ENCODE measurements at regions not wholly inside any gene's neighbourhood (a gene's known extent, or its start where the extent isn't known, plus 50 kb on each side); places are given as distances from the start of the nearest gene placed in this dataset.

DNA sequence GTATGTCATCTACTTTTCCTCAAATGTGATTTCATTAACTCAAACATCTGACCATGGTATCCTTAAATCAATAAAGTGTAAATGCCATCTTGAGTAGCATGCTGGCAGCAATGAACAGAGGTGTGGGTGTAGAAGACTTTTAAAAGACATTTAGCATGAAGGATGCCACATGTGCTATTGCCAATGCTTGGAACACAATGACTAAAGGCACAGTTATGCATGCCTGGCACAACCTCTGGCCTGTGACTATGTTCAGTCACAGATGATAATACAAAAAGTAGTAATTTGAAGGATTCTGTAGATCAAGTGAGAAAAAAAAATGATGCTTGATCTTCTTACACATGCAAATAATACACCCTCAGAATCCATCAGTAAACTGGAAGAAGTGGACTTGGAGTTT lies 938.9 kb upstream of the ADGRL4 start:
- FAIRE-seq (no peak), DNase-seq (no peak)
- Histone ChIP-seq H3K36me3 (ENCODE audit: control insufficient read depth in 2 of 3, insufficient read depth in 3 of 3, low read length in 3 of 3) (no peaks in the 10 kb centered on the region), H3K9ac (ENCODE audit: low read length in 3 of 3) (no peak overlapping the region), H3K27ac (ENCODE audit: low read depth in 2 of 2, low read length in 2 of 2) (no peak overlapping the region), H3K9me3 (ENCODE audit: control insufficient read depth in 2 of 3, insufficient read depth in 1 of 3, low read length in 3 of 3) (no peaks in the 10 kb centered on the region), H3K4me1 (ENCODE audit: control insufficient read depth in 2 of 3, insufficient read depth in 2 of 3, low read depth in 1 of 3, low read length in 3 of 3) (no peaks in the 10 kb centered on the region), H3K4me3 (ENCODE audit: low read length in 3 of 3) (no peak overlapping the region), H3K27me3 (ENCODE audit: control insufficient read depth, insufficient read depth, low read length) (no peaks in the 10 kb centered on the region)
- no peak for TF ChIP-seq CTCF (IDR thresholded peaks at IDR 0.05; ENCODE audit: borderline replicate concordance, extremely low read depth, insufficient read depth)
- intact Hi-C loops (cut with DNase I) = no loop called here

DNA sequence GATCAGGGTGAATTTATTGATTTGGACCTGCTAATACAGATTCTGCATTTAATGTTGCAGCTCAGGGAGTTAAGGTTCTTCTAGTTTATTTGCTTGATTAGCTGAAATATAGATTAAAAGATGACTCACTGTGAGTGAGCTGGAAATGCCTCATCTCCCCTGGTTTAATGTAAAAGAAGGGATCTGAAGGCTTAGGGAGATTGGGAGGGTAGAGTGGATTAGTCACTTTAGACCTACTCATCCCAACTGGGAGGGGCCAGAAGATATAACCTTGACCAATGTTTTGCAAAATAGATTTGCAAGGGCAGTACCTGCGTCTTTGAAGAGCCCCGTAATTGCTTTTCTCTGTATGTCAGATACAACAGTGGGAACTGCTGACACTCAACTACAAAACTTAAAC lies 922.8 kb upstream of the ADGRL4 start:
- no peak overlapping the region for H3K27ac ChIP-seq (ENCODE audit: low read depth in 2 of 2, low read length in 2 of 2)
- no peaks in the 10 kb centered on the region for H3K4me1 ChIP-seq (ENCODE audit: control insufficient read depth in 2 of 3, insufficient read depth in 2 of 3, low read depth in 1 of 3, low read length in 3 of 3)
- TF ChIP-seq CTCF (IDR thresholded peaks at IDR 0.05; ENCODE audit: borderline replicate concordance, extremely low read depth, insufficient read depth) = no peak
- peaks cover 0 to 3% (median 2%) of the 10 kb centered on the region in 3 donors for H3K9me3 ChIP-seq (ENCODE audit: control insufficient read depth in 2 of 3, insufficient read depth in 1 of 3, low read length in 3 of 3)
- H3K4me3 ChIP-seq (ENCODE audit: low read length in 3 of 3) = no peak overlapping the region
- DNase-seq (no peak), FAIRE-seq (no peak)
- H3K9ac ChIP-seq (ENCODE audit: low read length in 3 of 3) = no peak overlapping the region
- H3K27me3 ChIP-seq (ENCODE audit: control insufficient read depth, insufficient read depth, low read length) = no peaks in the 10 kb centered on the region
- no peaks in the 10 kb centered on the region for H3K36me3 ChIP-seq (ENCODE audit: control insufficient read depth in 2 of 3, insufficient read depth in 3 of 3, low read length in 3 of 3)
- intact Hi-C loops (cut with DNase I) = no loop called here

- intact Hi-C loops (cut with DNase I) = no loop called here
- no peak for DNase-seq
- H3K4me3 ChIP-seq (ENCODE audit: low read length in 3 of 3) = no peak overlapping the region
- H3K9ac ChIP-seq (ENCODE audit: low read length in 3 of 3) = no peak overlapping the region
- no peaks in the 10 kb centered on the region for H3K27me3 ChIP-seq (ENCODE audit: control insufficient read depth, insufficient read depth, low read length)
- H3K27ac ChIP-seq (ENCODE audit: low read depth in 2 of 2, low read length in 2 of 2) = no peak overlapping the region
- TF ChIP-seq CTCF (IDR thresholded peaks at IDR 0.05; ENCODE audit: borderline replicate concordance, extremely low read depth, insufficient read depth) = no peak
- H3K36me3 ChIP-seq (ENCODE audit: control insufficient read depth in 2 of 3, insufficient read depth in 3 of 3, low read length in 3 of 3) = no peaks in the 10 kb centered on the region
- FAIRE-seq = no peak
- H3K9me3 ChIP-seq (ENCODE audit: control insufficient read depth in 2 of 3, insufficient read depth in 1 of 3, low read length in 3 of 3) = peaks cover 0 to 3% (median 2%) of the 10 kb centered on the region in 3 donors
- H3K4me1 ChIP-seq (ENCODE audit: control insufficient read depth in 2 of 3, insufficient read depth in 2 of 3, low read depth in 1 of 3, low read length in 3 of 3) = no peaks in the 10 kb centered on the region
These were observed 922.4 kb upstream of the ADGRL4 start for GRCh38 chr1:79928901-79929300.

DNA sequence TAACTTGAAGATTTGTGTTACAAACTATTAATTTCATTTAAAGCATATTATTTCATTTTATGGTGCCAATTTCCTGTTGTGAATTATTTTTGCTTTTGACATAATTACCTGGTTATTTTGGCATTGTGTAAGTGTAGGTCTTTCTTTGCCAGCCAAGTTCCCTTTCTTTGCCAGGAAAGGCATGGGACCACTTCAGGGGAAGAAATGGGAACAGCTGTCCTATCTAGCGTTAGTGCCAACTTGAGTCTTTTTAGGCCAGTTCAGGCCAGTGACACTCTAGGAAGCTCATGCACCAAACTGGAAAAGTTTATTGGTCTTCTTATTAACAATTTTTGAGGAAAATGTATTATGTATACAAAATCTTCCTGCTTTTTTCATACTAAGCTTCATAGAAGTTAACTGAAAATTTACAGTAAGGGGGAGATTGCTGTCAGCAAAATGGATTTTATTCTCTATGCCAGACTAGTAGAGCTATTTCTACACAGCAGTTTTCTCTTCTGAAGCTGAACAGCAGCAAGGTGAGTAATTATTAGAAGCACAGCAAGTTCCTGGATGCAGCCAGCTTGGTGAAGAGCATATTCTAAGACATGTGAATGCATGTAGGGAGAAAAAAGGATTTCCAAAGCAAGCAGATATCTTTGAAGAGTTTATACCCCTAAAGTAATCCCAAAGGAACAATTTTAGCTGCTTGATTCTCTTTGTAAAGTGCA lies 914.6 kb upstream of the ADGRL4 start:
- Histone ChIP-seq H3K9ac (ENCODE audit: low read length in 3 of 3) (no peak overlapping the region), H3K4me1 (ENCODE audit: control insufficient read depth in 2 of 3, insufficient read depth in 2 of 3, low read depth in 1 of 3, low read length in 3 of 3) (no peaks in the 10 kb centered on the region), H3K36me3 (ENCODE audit: control insufficient read depth in 2 of 3, insufficient read depth in 3 of 3, low read length in 3 of 3) (no peaks in the 10 kb centered on the region), H3K4me3 (ENCODE audit: low read length in 3 of 3) (no peak overlapping the region), H3K27ac (ENCODE audit: low read depth in 2 of 2, low read length in 2 of 2) (no peak overlapping the region), H3K27me3 (ENCODE audit: control insufficient read depth, insufficient read depth, low read length) (no peaks in the 10 kb centered on the region), H3K9me3 (ENCODE audit: control insufficient read depth in 2 of 3, insufficient read depth in 1 of 3, low read length in 3 of 3) (peaks cover 0 to 2% (median 0%) of the 10 kb centered on the region in 3 donors)
- FAIRE-seq = no peak
- intact Hi-C loops (cut with DNase I) = no loop called here
- no peak for DNase-seq
- no peak for TF ChIP-seq CTCF (IDR thresholded peaks at IDR 0.05; ENCODE audit: borderline replicate concordance, extremely low read depth, insufficient read depth)

Measured in kidney (tissue), 13 donors.